Brain microvascular endothelial cell (primary cell): ENCODE measurements at regions not wholly inside any gene's neighbourhood (a gene's known extent, or its start where the extent isn't known, plus 50 kb on each side); places are given as distances from the start of the nearest gene placed in this dataset.

Source experiments
- DNase-seq: peaks from one replicate; pipeline ENCODE4 v3.0.0-alpha.2; 2020
- H3K27ac ChIP-seq: fragments of 250-450 bp; sonication (Bioruptor Pico); 2 replicates; pipeline ENCODE4 v1.5.1; 2020; ENCODE audit warnings: mild to moderate bottlenecking, moderate library complexity
- H3K27me3 ChIP-seq: fragments of 250-450 bp; sonication (Bioruptor Pico); replicated peaks from 2 replicates; pipeline ENCODE4 v1.5.1; 2020; ENCODE audit warnings: mild to moderate bottlenecking
- H3K36me3 ChIP-seq: fragments of 250-450 bp; sonication (Bioruptor Pico); replicated peaks from 2 replicates; pipeline ENCODE4 v1.5.1; 2020; ENCODE audit warnings: mild to moderate bottlenecking
- H3K4me3 ChIP-seq: 2 replicates; pipeline ENCODE4 v1.5.1; 2011; ENCODE audit warnings: low read depth, mild to moderate bottlenecking, control low read depth, low read length, moderate library complexity
- in situ Hi-C: cut with HindIII; loops from 2 replicates; pipeline ENCODE4 v1.10.0; 2017; ENCODE audit warnings: low sequenced_read_pairs, low pct_ligation_motif_present
- TF ChIP-seq, protein P1 (sequence below): IDR thresholded peaks from 2 replicates; pipeline ENCODE4 v1.5.1; 2011; ENCODE audit warnings: low read depth, mild to moderate bottlenecking, moderate library complexity, low read length, control low read depth, inconsistent platforms; ENCODE audit errors: missing control alignments

DNA sequence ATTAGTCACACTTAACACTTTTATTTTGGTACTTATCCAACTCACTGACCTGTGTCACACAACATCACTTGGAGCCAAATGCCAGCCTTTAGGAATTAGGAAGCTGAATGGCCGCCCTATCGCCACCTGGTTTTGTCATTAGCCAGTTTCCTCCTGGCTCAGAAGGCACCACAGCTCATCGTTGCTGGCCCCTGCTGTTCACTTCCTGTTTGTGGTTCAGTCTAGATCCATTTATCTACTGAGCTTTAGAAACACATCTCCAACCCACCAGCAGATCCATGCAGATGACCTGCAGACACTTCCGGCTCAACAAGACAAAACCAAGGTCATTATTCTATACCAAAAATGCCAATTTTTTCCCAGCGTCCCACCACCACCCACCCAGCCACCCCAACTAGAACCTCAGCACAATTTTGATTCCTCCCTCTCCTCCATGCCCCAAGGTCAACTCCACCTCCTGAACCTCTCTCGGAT is 193.5 kb upstream of the NEBL start:
- in situ Hi-C loops: no loop called here
- DNase-seq: no peak
- H3K36me3 ChIP-seq: no peaks in the 10 kb centered on the region
- TF ChIP-seq, protein P1, sequence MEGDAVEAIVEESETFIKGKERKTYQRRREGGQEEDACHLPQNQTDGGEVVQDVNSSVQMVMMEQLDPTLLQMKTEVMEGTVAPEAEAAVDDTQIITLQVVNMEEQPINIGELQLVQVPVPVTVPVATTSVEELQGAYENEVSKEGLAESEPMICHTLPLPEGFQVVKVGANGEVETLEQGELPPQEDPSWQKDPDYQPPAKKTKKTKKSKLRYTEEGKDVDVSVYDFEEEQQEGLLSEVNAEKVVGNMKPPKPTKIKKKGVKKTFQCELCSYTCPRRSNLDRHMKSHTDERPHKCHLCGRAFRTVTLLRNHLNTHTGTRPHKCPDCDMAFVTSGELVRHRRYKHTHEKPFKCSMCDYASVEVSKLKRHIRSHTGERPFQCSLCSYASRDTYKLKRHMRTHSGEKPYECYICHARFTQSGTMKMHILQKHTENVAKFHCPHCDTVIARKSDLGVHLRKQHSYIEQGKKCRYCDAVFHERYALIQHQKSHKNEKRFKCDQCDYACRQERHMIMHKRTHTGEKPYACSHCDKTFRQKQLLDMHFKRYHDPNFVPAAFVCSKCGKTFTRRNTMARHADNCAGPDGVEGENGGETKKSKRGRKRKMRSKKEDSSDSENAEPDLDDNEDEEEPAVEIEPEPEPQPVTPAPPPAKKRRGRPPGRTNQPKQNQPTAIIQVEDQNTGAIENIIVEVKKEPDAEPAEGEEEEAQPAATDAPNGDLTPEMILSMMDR: no peak
- H3K4me3 ChIP-seq: no peak overlapping the region
- no peaks in the 10 kb centered on the region for H3K27me3 ChIP-seq
- no peak overlapping the region for H3K27ac ChIP-seq

GRCh38 chr10:21087476-21087875 is 190.4 kb upstream of the NEBL start:
- no peaks in the 10 kb centered on the region for H3K27me3 ChIP-seq
- TF ChIP-seq, protein P1: no peak
- no peak for DNase-seq
- H3K27ac ChIP-seq: no peak overlapping the region
- in situ Hi-C loops: no loop called here
- no peak overlapping the region for H3K4me3 ChIP-seq
- H3K36me3 ChIP-seq: no peaks in the 10 kb centered on the region

DNA sequence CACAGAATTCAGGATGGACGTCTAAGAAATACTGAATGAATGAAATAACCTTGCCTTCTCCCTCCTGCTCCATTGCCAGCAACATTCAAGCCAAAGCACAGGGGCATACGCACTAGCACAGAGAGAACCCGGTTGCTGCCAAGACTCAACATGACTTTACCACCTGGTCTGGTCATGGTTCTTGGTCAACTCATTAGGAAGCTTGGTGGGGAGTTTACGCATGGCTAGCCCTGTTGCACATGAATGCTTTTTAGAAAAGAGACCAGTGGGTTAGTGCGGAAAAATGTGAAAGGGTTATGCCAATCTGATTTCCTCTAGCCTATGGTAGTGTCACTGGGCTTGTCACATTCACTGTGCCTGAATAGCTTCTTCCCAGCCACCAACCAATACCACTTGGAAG is 187.6 kb upstream of the NEBL start:
- DNase-seq: no peak
- Histone ChIP-seq H3K36me3 (no peaks in the 10 kb centered on the region), H3K27ac (no peak overlapping the region), H3K4me3 (no peak overlapping the region), H3K27me3 (no peaks in the 10 kb centered on the region)
- TF ChIP-seq, protein P1: no peak
- in situ Hi-C loops: no loop called here

- no peak for DNase-seq
- in situ Hi-C loops: no loop called here
- Histone ChIP-seq H3K36me3 (no peaks in the 10 kb centered on the region), H3K27me3 (no peaks in the 10 kb centered on the region), H3K27ac (no peak overlapping the region), H3K4me3 (no peak overlapping the region)
- TF ChIP-seq, protein P1: no peak
These were observed 186.8 kb upstream of the NEBL start for GRCh38 chr10:21083861-21084260.

GRCh38 chr10:21082206-21082605 is 185.1 kb upstream of the NEBL start:
- TF ChIP-seq, protein P1: no peak
- no peaks in the 10 kb centered on the region for H3K36me3 ChIP-seq
- no peak overlapping the region for H3K27ac ChIP-seq
- DNase-seq: no peak
- in situ Hi-C loops: no loop called here
- H3K27me3 ChIP-seq: no peaks in the 10 kb centered on the region
- H3K4me3 ChIP-seq: no peak overlapping the region

DNA sequence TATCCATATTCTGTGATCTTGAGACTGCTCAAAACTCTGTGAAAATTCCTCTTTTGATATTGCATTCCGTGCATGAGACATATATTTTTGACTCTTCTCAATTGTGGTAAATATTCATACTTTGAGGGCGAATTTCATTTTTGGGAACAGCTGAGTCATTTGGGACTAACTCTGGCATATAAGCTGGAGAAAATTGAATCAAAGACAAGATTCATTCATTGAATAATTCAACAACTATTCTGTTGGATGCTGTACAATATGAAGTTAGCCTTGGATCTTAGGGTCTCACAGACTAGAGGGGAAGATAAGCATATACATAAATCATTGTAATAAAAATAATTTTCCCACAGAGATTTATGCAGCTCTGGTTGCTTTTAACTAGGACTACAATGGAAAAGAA is 183.2 kb upstream of the NEBL start:
- in situ Hi-C loops: no loop called here
- H3K36me3 ChIP-seq: no peaks in the 10 kb centered on the region
- TF ChIP-seq, protein P1: no peak
- no peak overlapping the region for H3K4me3 ChIP-seq
- no peak for DNase-seq
- no peak overlapping the region for H3K27ac ChIP-seq
- no peaks in the 10 kb centered on the region for H3K27me3 ChIP-seq
